GM23338 (cell line): ENCODE measurements at regions not wholly inside any gene's neighbourhood (a gene's known extent, or its start where the extent isn't known, plus 50 kb on each side); places are given as distances from the start of the nearest gene placed in this dataset.

ENCODE experiments used
- ATAC-seq: fragments of 200-7000 bp; cut with Tn5 transposase; 3 replicates; pipeline ENCODE4 v1.9.1; 2020
- DNase-seq: peaks from one replicate; pipeline ENCODE4 v3.0.0-alpha.2; 2015; ENCODE audit warnings: low spot score
- H2AFZ ChIP-seq: fragments of 200-600 bp; sonication (generic); 2 replicates; pipeline ENCODE4 v1.8.0; 2016; ENCODE audit warnings: antibody characterized with exemption, mild to moderate bottlenecking, moderate library complexity
- H3F3A ChIP-seq: fragments of 200-600 bp; sonication (generic); replicated peaks from 2 replicates; pipeline ENCODE4 v1.8.0; 2017; ENCODE audit warnings: antibody characterized with exemption, mixed run types, low read depth
- H3K27ac ChIP-seq: fragments of 200-600 bp; sonication (generic); 2 replicates; pipeline ENCODE4 v1.6.1; 2016; ENCODE audit warnings: low read depth
- H3K27me3 ChIP-seq: fragments of 200-600 bp; sonication (generic); 2 replicates; pipeline ENCODE4 v1.8.0; 2016; ENCODE audit warnings: mild to moderate bottlenecking, mixed run types, moderate library complexity; ENCODE audit not compliant: insufficient read depth
- H3K36me3 ChIP-seq: fragments of 200-600 bp; sonication (generic); 2 replicates; pipeline ENCODE4 v1.8.0; 2016; ENCODE audit warnings: mild to moderate bottlenecking; ENCODE audit not compliant: insufficient read depth
- H3K4me1 ChIP-seq: fragments of 200-600 bp; sonication (generic); 2 replicates; pipeline ENCODE4 v1.8.0; 2016; ENCODE audit warnings: mild to moderate bottlenecking, moderate library complexity; ENCODE audit not compliant: insufficient read depth
- H3K4me2 ChIP-seq: fragments of 200-600 bp; sonication (generic); 2 replicates; pipeline ENCODE4 v1.7.1; 2017; ENCODE audit warnings: mixed run types
- H3K4me3 ChIP-seq: fragments of 200-600 bp; sonication (generic); 2 replicates; pipeline ENCODE4 v1.6.1; 2016; ENCODE audit warnings: mixed run types
- H3K79me2 ChIP-seq: fragments of 200-600 bp; sonication (generic); replicated peaks from 2 replicates; pipeline ENCODE4 v1.8.0; 2017; ENCODE audit warnings: mild to moderate bottlenecking; ENCODE audit not compliant: insufficient read depth
- H3K9me2 ChIP-seq: fragments of 200-600 bp; sonication (generic); 2 replicates; pipeline ENCODE4 v1.8.0; 2017; ENCODE audit not compliant: insufficient read depth
- H4K20me1 ChIP-seq: fragments of 200-600 bp; sonication (generic); replicated peaks from 2 replicates; pipeline ENCODE4 v1.8.0; 2017; ENCODE audit warnings: mild to moderate bottlenecking; ENCODE audit not compliant: insufficient read depth
- H3K27ac Mint-ChIP-seq: 2 replicates; pipeline ENCODE4 v1.8.0; 2020; ENCODE audit warnings: inconsistent platforms, mild to moderate bottlenecking, moderate library complexity, mixed read lengths
- H3K27me3 Mint-ChIP-seq: 3 replicates; pipeline ENCODE4 v1.8.0; 2022; ENCODE audit warnings: low read depth, mild to moderate bottlenecking, moderate library complexity, mixed read lengths, inconsistent platforms; ENCODE audit not compliant: insufficient read depth, poor library complexity
- H3K36me3 Mint-ChIP-seq: 3 replicates; pipeline ENCODE4 v1.8.0; 2021; ENCODE audit warnings: low read depth, mild to moderate bottlenecking, inconsistent platforms, moderate library complexity, mixed read lengths
- H3K4me1 Mint-ChIP-seq: 3 replicates; pipeline ENCODE4 v1.8.0; 2020; ENCODE audit warnings: mild to moderate bottlenecking, inconsistent platforms, mixed read lengths
- H3K4me3 Mint-ChIP-seq: 3 replicates; pipeline ENCODE4 v1.8.0; 2021; ENCODE audit warnings: moderate library complexity, mild to moderate bottlenecking, inconsistent platforms, mixed read lengths
- H3K9me3 Mint-ChIP-seq: 3 replicates; pipeline ENCODE4 v1.8.0; 2020; ENCODE audit warnings: moderate library complexity, mild to moderate bottlenecking, inconsistent platforms, mixed read lengths
- CREB1 ChIP-seq: fragments of 250-450 bp; sonication (Bioruptor Pico); IDR thresholded peaks from 2 replicates; pipeline ENCODE4 v1.5.0; 2020; ENCODE audit warnings: low read depth, mild to moderate bottlenecking, moderate library complexity
- CTCF ChIP-seq, 2 experiments: fragments of 200-600 bp in 1 of 2; sonication (generic) in 1 of 2; conservative IDR thresholded peaks; 2 replicates each; pipeline versions ENCODE4 v1.5.1 to v1.6.1; 2016 to 2017; ENCODE audit warnings: antibody characterized with exemption in 2 of 2, low read depth in 2 of 2, mild to moderate bottlenecking in 2 of 2, moderate library complexity in 1 of 2
- EZH2 ChIP-seq: fragments of 200-600 bp; sonication (generic); IDR thresholded peaks from one replicate; pipeline ENCODE4 v1.8.0; 2017; ENCODE audit warnings: antibody characterized with exemption, mild to moderate bottlenecking, low read depth; ENCODE audit not compliant: unreplicated experiment
- EZH2phosphoT487 ChIP-seq: fragments of 200-600 bp; sonication (generic); IDR thresholded peaks from one replicate; pipeline ENCODE4 v1.8.1; 2018; ENCODE audit warnings: antibody characterized with exemption; ENCODE audit not compliant: unreplicated experiment
- JUNB ChIP-seq: IDR thresholded peaks from one replicate; pipeline ENCODE4 v1.6.1; 2016; ENCODE audit warnings: antibody characterized with exemption; ENCODE audit not compliant: unreplicated experiment
- NANOG ChIP-seq: IDR thresholded peaks from 2 replicates; pipeline ENCODE4 v1.6.1; 2016; ENCODE audit warnings: antibody characterized with exemption, borderline replicate concordance
- POLR2AphosphoS5 ChIP-seq: IDR thresholded peaks from 2 replicates; pipeline ENCODE4 v1.6.1; 2016; ENCODE audit warnings: antibody characterized with exemption, low read depth
- REST ChIP-seq: IDR thresholded peaks from one replicate; pipeline ENCODE4 v1.6.1; 2018; ENCODE audit warnings: antibody characterized with exemption; ENCODE audit not compliant: unreplicated experiment
- STAT1 ChIP-seq: IDR thresholded peaks from one replicate; pipeline ENCODE4 v1.6.1; 2016; ENCODE audit warnings: antibody characterized with exemption; ENCODE audit not compliant: unreplicated experiment
- ZNF331 ChIP-seq: fragments of 250-450 bp; sonication (Bioruptor Pico); IDR thresholded peaks from 2 replicates; pipeline ENCODE4 v1.5.0; 2020; ENCODE audit warnings: low read depth, mild to moderate bottlenecking, moderate library complexity
- TF ChIP-seq, protein P1 (sequence below): IDR thresholded peaks from 2 replicates; pipeline ENCODE4 v1.6.1; 2016; ENCODE audit warnings: antibody characterized with exemption
- TF ChIP-seq, protein P2 (sequence below): fragments of 250-450 bp; sonication (Bioruptor Pico); IDR thresholded peaks from 2 replicates; pipeline ENCODE4 v1.5.0; 2020; ENCODE audit warnings: mild to moderate bottlenecking, moderate library complexity

GRCh38 chr1:82820816-82821215 is 1020.1 kb downstream of the ADGRL2 start (continued):
- TF ChIP-seq, protein P1, sequence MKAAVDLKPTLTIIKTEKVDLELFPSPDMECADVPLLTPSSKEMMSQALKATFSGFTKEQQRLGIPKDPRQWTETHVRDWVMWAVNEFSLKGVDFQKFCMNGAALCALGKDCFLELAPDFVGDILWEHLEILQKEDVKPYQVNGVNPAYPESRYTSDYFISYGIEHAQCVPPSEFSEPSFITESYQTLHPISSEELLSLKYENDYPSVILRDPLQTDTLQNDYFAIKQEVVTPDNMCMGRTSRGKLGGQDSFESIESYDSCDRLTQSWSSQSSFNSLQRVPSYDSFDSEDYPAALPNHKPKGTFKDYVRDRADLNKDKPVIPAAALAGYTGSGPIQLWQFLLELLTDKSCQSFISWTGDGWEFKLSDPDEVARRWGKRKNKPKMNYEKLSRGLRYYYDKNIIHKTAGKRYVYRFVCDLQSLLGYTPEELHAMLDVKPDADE: no peak
- TF ChIP-seq EZH2phosphoT487 (no peak), EZH2 (no peak)

GRCh38 chr1:82819234-82819633 is 1018.5 kb downstream of the ADGRL2 start:
- no peaks in the 10 kb centered on the region for H3K27me3 ChIP-seq
- no peaks in the 10 kb centered on the region for H3K79me2 ChIP-seq
- Mint-ChIP-seq H3K27ac (no peak overlapping the region), H3K36me3 (peaks cover 8% of the 10 kb centered on the region; the same call in 2 of the 3 replicates), H3K4me1 (peaks cover 26% of the 10 kb centered on the region), H3K27me3 (peaks cover 1% of the 10 kb centered on the region), H3K9me3 (no peaks in the 10 kb centered on the region; the same call in 2 of the 3 replicates), H3K4me3 (no peak overlapping the region)
- no peak overlapping the region for H3K27ac ChIP-seq
- no peaks in the 10 kb centered on the region for H3K9me2 ChIP-seq
- DNase-seq (no peak), ATAC-seq (no peak)
- no peak overlapping the region for H3K4me2 ChIP-seq
- H4K20me1 ChIP-seq: no peaks in the 10 kb centered on the region
- no peak overlapping the region for H3K4me3 ChIP-seq
- H3F3A ChIP-seq: no peaks in the 10 kb centered on the region
- no peak overlapping the region for H2AFZ ChIP-seq
- H3K36me3 ChIP-seq: no peaks in the 10 kb centered on the region
- H3K4me1 ChIP-seq: peaks cover 26% of the 10 kb centered on the region
- TF ChIP-seq EZH2: no peak
- TF ChIP-seq, protein P2, sequence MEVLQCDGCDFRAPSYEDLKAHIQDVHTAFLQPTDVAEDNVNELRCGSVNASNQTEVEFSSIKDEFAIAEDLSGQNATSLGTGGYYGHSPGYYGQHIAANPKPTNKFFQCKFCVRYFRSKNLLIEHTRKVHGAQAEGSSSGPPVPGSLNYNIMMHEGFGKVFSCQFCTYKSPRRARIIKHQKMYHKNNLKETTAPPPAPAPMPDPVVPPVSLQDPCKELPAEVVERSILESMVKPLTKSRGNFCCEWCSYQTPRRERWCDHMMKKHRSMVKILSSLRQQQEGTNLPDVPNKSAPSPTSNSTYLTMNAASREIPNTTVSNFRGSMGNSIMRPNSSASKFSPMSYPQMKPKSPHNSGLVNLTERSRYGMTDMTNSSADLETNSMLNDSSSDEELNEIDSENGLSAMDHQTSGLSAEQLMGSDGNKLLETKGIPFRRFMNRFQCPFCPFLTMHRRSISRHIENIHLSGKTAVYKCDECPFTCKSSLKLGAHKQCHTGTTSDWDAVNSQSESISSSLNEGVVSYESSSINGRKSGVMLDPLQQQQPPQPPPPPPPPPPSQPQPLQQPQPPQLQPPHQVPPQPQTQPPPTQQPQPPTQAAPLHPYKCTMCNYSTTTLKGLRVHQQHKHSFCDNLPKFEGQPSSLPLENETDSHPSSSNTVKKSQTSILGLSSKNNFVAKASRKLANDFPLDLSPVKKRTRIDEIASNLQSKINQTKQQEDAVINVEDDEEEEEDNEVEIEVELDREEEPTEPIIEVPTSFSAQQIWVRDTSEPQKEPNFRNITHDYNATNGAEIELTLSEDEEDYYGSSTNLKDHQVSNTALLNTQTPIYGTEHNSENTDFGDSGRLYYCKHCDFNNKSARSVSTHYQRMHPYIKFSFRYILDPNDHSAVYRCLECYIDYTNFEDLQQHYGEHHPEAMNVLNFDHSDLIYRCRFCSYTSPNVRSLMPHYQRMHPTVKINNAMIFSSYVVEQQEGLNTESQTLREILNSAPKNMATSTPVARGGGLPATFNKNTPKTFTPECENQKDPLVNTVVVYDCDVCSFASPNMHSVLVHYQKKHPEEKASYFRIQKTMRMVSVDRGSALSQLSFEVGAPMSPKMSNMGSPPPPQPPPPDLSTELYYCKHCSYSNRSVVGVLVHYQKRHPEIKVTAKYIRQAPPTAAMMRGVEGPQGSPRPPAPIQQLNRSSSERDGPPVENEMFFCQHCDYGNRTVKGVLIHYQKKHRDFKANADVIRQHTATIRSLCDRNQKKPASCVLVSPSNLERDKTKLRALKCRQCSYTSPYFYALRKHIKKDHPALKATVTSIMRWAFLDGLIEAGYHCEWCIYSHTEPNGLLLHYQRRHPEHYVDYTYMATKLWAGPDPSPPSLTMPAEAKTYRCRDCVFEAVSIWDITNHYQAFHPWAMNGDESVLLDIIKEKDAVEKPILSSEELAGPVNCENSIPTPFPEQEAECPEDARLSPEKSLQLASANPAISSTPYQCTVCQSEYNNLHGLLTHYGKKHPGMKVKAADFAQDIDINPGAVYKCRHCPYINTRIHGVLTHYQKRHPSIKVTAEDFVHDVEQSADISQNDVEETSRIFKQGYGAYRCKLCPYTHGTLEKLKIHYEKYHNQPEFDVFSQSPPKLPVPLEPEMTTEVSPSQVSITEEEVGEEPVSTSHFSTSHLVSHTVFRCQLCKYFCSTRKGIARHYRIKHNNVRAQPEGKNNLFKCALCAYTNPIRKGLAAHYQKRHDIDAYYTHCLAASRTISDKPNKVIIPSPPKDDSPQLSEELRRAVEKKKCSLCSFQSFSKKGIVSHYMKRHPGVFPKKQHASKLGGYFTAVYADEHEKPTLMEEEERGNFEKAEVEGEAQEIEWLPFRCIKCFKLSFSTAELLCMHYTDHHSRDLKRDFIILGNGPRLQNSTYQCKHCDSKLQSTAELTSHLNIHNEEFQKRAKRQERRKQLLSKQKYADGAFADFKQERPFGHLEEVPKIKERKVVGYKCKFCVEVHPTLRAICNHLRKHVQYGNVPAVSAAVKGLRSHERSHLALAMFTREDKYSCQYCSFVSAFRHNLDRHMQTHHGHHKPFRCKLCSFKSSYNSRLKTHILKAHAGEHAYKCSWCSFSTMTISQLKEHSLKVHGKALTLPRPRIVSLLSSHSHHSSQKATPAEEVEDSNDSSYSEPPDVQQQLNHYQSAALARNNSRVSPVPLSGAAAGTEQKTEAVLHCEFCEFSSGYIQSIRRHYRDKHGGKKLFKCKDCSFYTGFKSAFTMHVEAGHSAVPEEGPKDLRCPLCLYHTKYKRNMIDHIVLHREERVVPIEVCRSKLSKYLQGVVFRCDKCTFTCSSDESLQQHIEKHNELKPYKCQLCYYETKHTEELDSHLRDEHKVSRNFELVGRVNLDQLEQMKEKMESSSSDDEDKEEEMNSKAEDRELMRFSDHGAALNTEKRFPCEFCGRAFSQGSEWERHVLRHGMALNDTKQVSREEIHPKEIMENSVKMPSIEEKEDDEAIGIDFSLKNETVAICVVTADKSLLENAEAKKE (CRISPR knock-in tag): no peak
- TF ChIP-seq ZNF331 (CRISPR knock-in tag): no peak
- TF ChIP-seq CREB1 (CRISPR knock-in tag): no peak
- no peak for TF ChIP-seq STAT1
- TF ChIP-seq REST: no peak
- no peak for TF ChIP-seq NANOG
- no peak for TF ChIP-seq CTCF (conservative IDR thresholded peaks at IDR 0.05; ENCODE audit: low read depth in 2 of 2)
- TF ChIP-seq, protein P1: no peak
- TF ChIP-seq EZH2phosphoT487: no peak
- TF ChIP-seq POLR2AphosphoS5: no peak
- TF ChIP-seq JUNB: no peak
